ENCODE measurements at regions not wholly inside any gene's neighbourhood (a gene's known extent, or its start where the extent isn't known, plus 50 kb on each side); places are given as distances from the start of the nearest gene placed in this dataset.
"Not testable (repeated sequence)": the region's sequence is repeated elsewhere in the genome, so short reads cannot be mapped to it uniquely, and the experiment has no call there.

DNA sequence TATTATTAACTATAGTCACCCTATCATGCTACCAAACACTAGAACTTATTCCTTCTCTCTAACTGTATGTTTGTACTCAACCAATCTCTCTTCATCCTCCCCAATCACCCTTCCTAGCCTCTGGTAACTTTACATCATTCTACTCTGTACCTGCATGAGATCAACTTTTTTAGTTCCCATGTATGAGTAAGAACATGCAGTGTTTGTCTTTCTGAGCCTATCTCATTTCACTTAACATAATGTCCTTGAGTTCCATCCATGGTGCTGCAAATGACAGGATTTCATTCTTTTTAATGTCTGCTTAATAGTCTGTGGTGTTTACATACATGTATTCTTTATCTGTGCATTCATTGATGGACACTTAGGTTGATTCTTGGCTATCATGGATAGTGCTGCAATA is 108.9 kb upstream of the RFX8 start:
- DNase-seq (ENCODE audit: low spot score in 2 of 2), result no peak
- TF ChIP-seq, protein P1, sequence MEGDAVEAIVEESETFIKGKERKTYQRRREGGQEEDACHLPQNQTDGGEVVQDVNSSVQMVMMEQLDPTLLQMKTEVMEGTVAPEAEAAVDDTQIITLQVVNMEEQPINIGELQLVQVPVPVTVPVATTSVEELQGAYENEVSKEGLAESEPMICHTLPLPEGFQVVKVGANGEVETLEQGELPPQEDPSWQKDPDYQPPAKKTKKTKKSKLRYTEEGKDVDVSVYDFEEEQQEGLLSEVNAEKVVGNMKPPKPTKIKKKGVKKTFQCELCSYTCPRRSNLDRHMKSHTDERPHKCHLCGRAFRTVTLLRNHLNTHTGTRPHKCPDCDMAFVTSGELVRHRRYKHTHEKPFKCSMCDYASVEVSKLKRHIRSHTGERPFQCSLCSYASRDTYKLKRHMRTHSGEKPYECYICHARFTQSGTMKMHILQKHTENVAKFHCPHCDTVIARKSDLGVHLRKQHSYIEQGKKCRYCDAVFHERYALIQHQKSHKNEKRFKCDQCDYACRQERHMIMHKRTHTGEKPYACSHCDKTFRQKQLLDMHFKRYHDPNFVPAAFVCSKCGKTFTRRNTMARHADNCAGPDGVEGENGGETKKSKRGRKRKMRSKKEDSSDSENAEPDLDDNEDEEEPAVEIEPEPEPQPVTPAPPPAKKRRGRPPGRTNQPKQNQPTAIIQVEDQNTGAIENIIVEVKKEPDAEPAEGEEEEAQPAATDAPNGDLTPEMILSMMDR (IDR thresholded peaks at IDR 0.05), result no peak
- TF ChIP-seq POLR2A (IDR thresholded peaks at IDR 0.05) (no peak), POLR2AphosphoS5 (IDR thresholded peaks at IDR 0.05) (no peak)
- intact Hi-C loops (cut with DNase I; ENCODE audit: low total_unique reads), result no loop called here

DNA sequence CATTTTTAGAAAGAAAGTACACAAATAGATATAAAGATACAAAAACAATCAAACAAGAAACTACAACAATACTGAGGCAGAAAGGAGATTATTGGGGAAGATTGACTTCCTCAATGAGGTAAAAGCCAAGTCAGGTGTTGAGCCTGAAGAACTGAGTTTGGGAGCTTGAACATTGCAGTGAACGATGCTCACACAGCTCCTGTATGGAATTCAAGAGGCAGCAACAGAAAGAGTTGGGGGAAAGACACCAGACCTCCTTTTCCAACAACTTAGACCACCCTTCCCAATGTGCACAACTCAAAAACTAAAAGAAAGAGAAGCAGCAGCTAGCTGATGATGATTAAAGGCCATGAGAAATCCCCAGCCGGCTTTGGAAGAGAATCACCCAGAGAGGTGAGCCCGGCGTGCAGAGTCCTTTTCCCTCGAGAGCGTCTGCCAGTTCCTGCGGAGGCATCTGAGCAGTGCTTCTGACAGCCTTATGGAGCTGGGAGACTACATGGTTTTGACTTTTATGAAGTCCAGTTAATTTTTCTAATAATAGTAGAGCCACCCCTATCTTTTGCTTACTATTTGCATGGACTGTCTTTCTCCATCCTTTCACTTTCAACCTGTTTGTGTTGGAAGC is 106.9 kb upstream of the RFX8 start:
- H3K27me3 ChIP-seq, result no peaks in the 10 kb centered on the region
- H3K27ac ChIP-seq, result no peak overlapping the region
- peaks cover 0 to 5% of the 10 kb centered on the region in 2 donors for H3K9me3 ChIP-seq
- no peaks in the 10 kb centered on the region for H3K4me1 ChIP-seq
- DNase-seq (ENCODE audit: low spot score in 2 of 2), result no peak
- no peaks in the 10 kb centered on the region for H3K36me3 ChIP-seq
- H3K4me3 ChIP-seq, result no peak overlapping the region
- intact Hi-C loops (cut with DNase I; ENCODE audit: low total_unique reads), result no loop called here
- TF ChIP-seq, protein P1 (IDR thresholded peaks at IDR 0.05), result no peak
- TF ChIP-seq POLR2A (IDR thresholded peaks at IDR 0.05) (no peak), POLR2AphosphoS5 (IDR thresholded peaks at IDR 0.05) (no peak)

More for the DNA sequence above, 108.9 kb upstream of the RFX8 start:
- Histone ChIP-seq H3K4me1 (no peaks in the 10 kb centered on the region), H3K27ac (no peak overlapping the region), H3K36me3 (no peaks in the 10 kb centered on the region), H3K9me3 (peaks cover 0 to 5% of the 10 kb centered on the region in 2 donors), H3K4me3 (no peak overlapping the region), H3K27me3 (no peaks in the 10 kb centered on the region)

DNA sequence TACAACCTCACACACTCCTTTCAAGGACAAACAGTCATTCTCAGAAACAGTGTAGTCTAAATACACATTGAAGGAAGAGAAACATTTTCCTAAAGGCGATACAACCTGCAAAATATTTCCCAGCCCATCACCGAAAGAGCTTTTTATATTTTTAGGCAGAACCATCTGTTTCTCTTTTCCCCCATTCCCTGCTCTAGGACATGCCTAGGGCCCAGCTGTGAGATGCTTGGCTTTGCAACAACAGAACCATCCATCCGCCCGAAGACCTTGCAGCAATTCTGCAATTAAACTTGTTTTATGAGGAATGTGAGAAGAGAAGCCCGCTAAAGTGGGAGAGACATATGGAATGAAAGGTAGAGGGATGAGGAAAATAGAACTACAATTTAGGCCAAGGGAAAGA is 105.6 kb upstream of the RFX8 start:
- intact Hi-C loops (cut with DNase I; ENCODE audit: low total_unique reads), result no loop called here
- no peak overlapping the region for H3K27ac ChIP-seq
- no peak for TF ChIP-seq POLR2A (IDR thresholded peaks at IDR 0.05)
- TF ChIP-seq POLR2AphosphoS5 (IDR thresholded peaks at IDR 0.05), result no peak
- TF ChIP-seq, protein P1 (IDR thresholded peaks at IDR 0.05), result no peak
- H3K4me1 ChIP-seq, result no peaks in the 10 kb centered on the region
- H3K27me3 ChIP-seq, result no peaks in the 10 kb centered on the region
- peaks cover 0 to 5% of the 10 kb centered on the region in 2 donors for H3K9me3 ChIP-seq
- H3K4me3 ChIP-seq, result no peak overlapping the region
- no peaks in the 10 kb centered on the region for H3K36me3 ChIP-seq
- no peak for DNase-seq (ENCODE audit: low spot score in 2 of 2)

DNA sequence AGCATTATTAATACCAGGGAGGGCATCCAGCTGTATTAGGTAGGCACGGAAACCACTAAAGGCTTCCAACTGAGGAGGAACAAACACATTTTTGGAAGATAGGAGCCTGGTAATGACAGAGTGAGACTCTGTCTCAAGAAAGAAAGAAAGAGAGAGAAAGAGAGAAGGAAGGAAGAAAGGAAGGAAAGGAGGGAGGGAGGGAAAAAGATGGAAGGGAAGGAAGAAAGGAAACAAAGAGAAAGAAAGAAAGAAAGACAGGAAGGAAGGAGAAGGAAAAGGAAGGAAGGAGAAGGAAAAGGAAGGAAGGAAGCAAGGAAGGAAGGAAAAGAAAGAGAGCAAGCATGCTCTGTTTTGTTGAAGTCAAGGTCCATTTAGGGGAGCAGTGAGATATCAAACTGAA is 103.8 kb upstream of the RFX8 start:
- no peak for TF ChIP-seq POLR2A (IDR thresholded peaks at IDR 0.05)
- TF ChIP-seq, protein P1 (IDR thresholded peaks at IDR 0.05), result no peak
- TF ChIP-seq POLR2AphosphoS5 (IDR thresholded peaks at IDR 0.05), result no peak

DNA sequence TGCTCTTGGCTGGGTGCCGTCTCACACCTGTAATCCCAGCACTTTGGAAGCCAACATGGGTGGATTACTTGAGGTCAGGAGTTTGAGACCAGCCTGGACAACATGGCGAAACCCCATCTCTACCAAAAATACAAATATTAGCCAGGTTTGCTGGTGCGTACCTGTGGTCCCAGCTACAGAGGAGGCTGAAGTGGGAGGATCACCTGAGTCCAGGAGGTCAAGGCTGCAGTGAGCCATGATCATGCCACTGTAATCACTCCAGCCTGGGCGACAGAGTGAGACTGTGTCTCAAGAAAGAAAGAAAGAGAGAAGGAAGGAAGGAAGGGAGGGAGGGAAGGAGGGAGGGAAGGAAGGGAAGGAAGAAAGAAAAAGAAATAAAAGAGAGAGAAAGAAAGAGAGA is 103.2 kb upstream of the RFX8 start:
- intact Hi-C loops (cut with DNase I; ENCODE audit: low total_unique reads); H3K9me3 ChIP-seq; H3K4me3 ChIP-seq; H3K4me1 ChIP-seq; DNase-seq (ENCODE audit: low spot score in 2 of 2); H3K36me3 ChIP-seq; H3K27ac ChIP-seq; H3K27me3 ChIP-seq: not testable (repeated sequence)

More for the DNA sequence above, 103.8 kb upstream of the RFX8 start:
- no peaks in the 10 kb centered on the region for H3K36me3 ChIP-seq
- H3K9me3 ChIP-seq, result no peaks in the 10 kb centered on the region
- intact Hi-C loops (cut with DNase I; ENCODE audit: low total_unique reads), result no loop called here
- no peak for DNase-seq (ENCODE audit: low spot score in 2 of 2)
- no peaks in the 10 kb centered on the region for H3K27me3 ChIP-seq
- no peak overlapping the region for H3K4me3 ChIP-seq
- H3K27ac ChIP-seq, result no peak overlapping the region
- H3K4me1 ChIP-seq, result no peaks in the 10 kb centered on the region

DNA sequence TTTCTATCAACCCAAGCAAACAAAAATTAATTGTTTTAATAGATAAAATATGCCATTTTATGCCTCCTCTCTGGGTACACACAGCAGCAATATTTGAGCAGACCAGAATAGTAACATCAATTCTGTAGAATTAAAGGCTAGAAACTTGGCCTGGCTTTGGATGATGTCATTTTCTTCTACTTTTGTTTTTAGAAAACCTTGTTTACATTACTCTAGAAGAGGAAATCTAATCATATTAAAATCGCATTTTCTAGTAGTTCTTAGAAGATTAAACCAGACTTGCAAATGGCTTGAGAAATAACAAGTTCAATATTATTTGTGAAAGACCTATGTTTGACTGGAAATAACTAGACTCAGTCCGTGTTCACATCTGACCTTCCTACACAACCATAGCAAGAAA is 102.3 kb upstream of the RFX8 start:
- no peaks in the 10 kb centered on the region for H3K36me3 ChIP-seq
- no peaks in the 10 kb centered on the region for H3K9me3 ChIP-seq
- no peak for TF ChIP-seq POLR2A (IDR thresholded peaks at IDR 0.05)
- TF ChIP-seq, protein P1 (IDR thresholded peaks at IDR 0.05), result no peak
- no peak overlapping the region for H3K4me3 ChIP-seq
- no peak for DNase-seq (ENCODE audit: low spot score in 2 of 2)
- H3K4me1 ChIP-seq, result no peaks in the 10 kb centered on the region
- intact Hi-C loops (cut with DNase I; ENCODE audit: low total_unique reads), result no loop called here
- no peak overlapping the region for H3K27ac ChIP-seq
- H3K27me3 ChIP-seq, result no peaks in the 10 kb centered on the region
